ENCODE measurements at regions not wholly inside any gene's neighbourhood (a gene's known extent, or its start where the extent isn't known, plus 50 kb on each side); places are given as distances from the start of the nearest gene placed in this dataset.

GRCh38 chr5:23742701-23743100 is 235.3 kb downstream of the PRDM9 start:
- TF ChIP-seq CTCF (IDR thresholded peaks at IDR 0.05; ENCODE audit: low read depth, low read length, poor library complexity, severe bottlenecking), result no peak
- no peak for TF ChIP-seq EZH2phosphoT487 (IDR thresholded peaks at IDR 0.05; ENCODE audit: borderline replicate concordance, low read length)
- no peak overlapping the region for H3K4me2 ChIP-seq (ENCODE audit: low read length)
- H3K79me2 ChIP-seq (ENCODE audit: control insufficient read depth, low read length), result no peaks in the 10 kb centered on the region
- H3F3A ChIP-seq (ENCODE audit: control insufficient read depth, insufficient read depth), result no peaks in the 10 kb centered on the region
- H4K20me1 ChIP-seq (ENCODE audit: control insufficient read depth, insufficient read depth, low read depth, low read length), result no peaks in the 10 kb centered on the region
- H3K9me2 ChIP-seq (replicated peaks; ENCODE audit: control insufficient read depth, low read length), result no peaks in the 10 kb centered on the region
- H3K27ac ChIP-seq (ENCODE audit: low read depth, low read length), result no peak overlapping the region
- no peaks in the 10 kb centered on the region for H3K4me1 ChIP-seq (ENCODE audit: control insufficient read depth, low read length)
- no peaks in the 10 kb centered on the region for H3K27me3 ChIP-seq (ENCODE audit: control insufficient read depth, low read length)
- H3K4me3 ChIP-seq (ENCODE audit: low read length), result no peak overlapping the region
- no peaks in the 10 kb centered on the region for H3K9me3 ChIP-seq (ENCODE audit: control insufficient read depth, insufficient read depth, low read length)
- H3K36me3 ChIP-seq (ENCODE audit: control insufficient read depth, low read length), result no peaks in the 10 kb centered on the region

- Histone ChIP-seq H3K9me3 (ENCODE audit: control insufficient read depth, insufficient read depth, low read length) (no peaks in the 10 kb centered on the region), H3K4me1 (ENCODE audit: control insufficient read depth, low read length) (no peaks in the 10 kb centered on the region), H3K27ac (ENCODE audit: low read depth, low read length) (no peak overlapping the region), H3K4me3 (ENCODE audit: low read length) (no peak overlapping the region), H4K20me1 (ENCODE audit: control insufficient read depth, insufficient read depth, low read depth, low read length) (no peaks in the 10 kb centered on the region), H3K36me3 (ENCODE audit: control insufficient read depth, low read length) (no peaks in the 10 kb centered on the region), H3F3A (ENCODE audit: control insufficient read depth, insufficient read depth) (no peaks in the 10 kb centered on the region), H3K79me2 (ENCODE audit: control insufficient read depth, low read length) (no peaks in the 10 kb centered on the region), H3K9me2 (replicated peaks; ENCODE audit: control insufficient read depth, low read length) (no peaks in the 10 kb centered on the region), H3K27me3 (ENCODE audit: control insufficient read depth, low read length) (no peaks in the 10 kb centered on the region), H3K4me2 (ENCODE audit: low read length) (no peak overlapping the region)
- TF ChIP-seq CTCF (IDR thresholded peaks at IDR 0.05; ENCODE audit: low read depth, low read length, poor library complexity, severe bottlenecking), result no peak
- TF ChIP-seq EZH2phosphoT487 (IDR thresholded peaks at IDR 0.05; ENCODE audit: borderline replicate concordance, low read length), result no peak
Observed at GRCh38 chr5:23755906-23756305, 248.5 kb downstream of the PRDM9 start.

GRCh38 chr5:23756779-23757178 is 249.4 kb downstream of the PRDM9 start:
- TF ChIP-seq EZH2phosphoT487 (IDR thresholded peaks at IDR 0.05; ENCODE audit: borderline replicate concordance, low read length) (no peak), CTCF (IDR thresholded peaks at IDR 0.05; ENCODE audit: low read depth, low read length, poor library complexity, severe bottlenecking) (no peak)
- no peak overlapping the region for H3K4me2 ChIP-seq (ENCODE audit: low read length)
- no peak overlapping the region for H3K4me3 ChIP-seq (ENCODE audit: low read length)

GRCh38 chr5:23763170-23763569 is 255.8 kb downstream of the PRDM9 start:
- Histone ChIP-seq H3K4me3 (ENCODE audit: low read length) (no peak overlapping the region), H3K27ac (ENCODE audit: low read depth, low read length) (no peak overlapping the region), H3K9me2 (replicated peaks; ENCODE audit: control insufficient read depth, low read length) (no peaks in the 10 kb centered on the region), H3K9me3 (ENCODE audit: control insufficient read depth, insufficient read depth, low read length) (no peaks in the 10 kb centered on the region), H3K36me3 (ENCODE audit: control insufficient read depth, low read length) (no peaks in the 10 kb centered on the region), H3K27me3 (ENCODE audit: control insufficient read depth, low read length) (no peaks in the 10 kb centered on the region), H3K79me2 (ENCODE audit: control insufficient read depth, low read length) (no peaks in the 10 kb centered on the region), H3K4me1 (ENCODE audit: control insufficient read depth, low read length) (no peaks in the 10 kb centered on the region), H3K4me2 (ENCODE audit: low read length) (no peak overlapping the region), H4K20me1 (ENCODE audit: control insufficient read depth, insufficient read depth, low read depth, low read length) (no peaks in the 10 kb centered on the region), H3F3A (ENCODE audit: control insufficient read depth, insufficient read depth) (no peaks in the 10 kb centered on the region)
- TF ChIP-seq CTCF (IDR thresholded peaks at IDR 0.05; ENCODE audit: low read depth, low read length, poor library complexity, severe bottlenecking), result no peak
- TF ChIP-seq EZH2phosphoT487 (IDR thresholded peaks at IDR 0.05; ENCODE audit: borderline replicate concordance, low read length), result no peak

More at GRCh38 chr5:23756779-23757178, 249.4 kb downstream of the PRDM9 start:
- no peaks in the 10 kb centered on the region for H3K9me2 ChIP-seq (replicated peaks; ENCODE audit: control insufficient read depth, low read length)
- H3K27me3 ChIP-seq (ENCODE audit: control insufficient read depth, low read length), result no peaks in the 10 kb centered on the region
- H3K9me3 ChIP-seq (ENCODE audit: control insufficient read depth, insufficient read depth, low read length), result no peaks in the 10 kb centered on the region
- no peak overlapping the region for H3K27ac ChIP-seq (ENCODE audit: low read depth, low read length)
- H3K4me1 ChIP-seq (ENCODE audit: control insufficient read depth, low read length), result no peaks in the 10 kb centered on the region
- no peaks in the 10 kb centered on the region for H3F3A ChIP-seq (ENCODE audit: control insufficient read depth, insufficient read depth)
- no peaks in the 10 kb centered on the region for H3K36me3 ChIP-seq (ENCODE audit: control insufficient read depth, low read length)
- H3K79me2 ChIP-seq (ENCODE audit: control insufficient read depth, low read length), result no peaks in the 10 kb centered on the region
- no peaks in the 10 kb centered on the region for H4K20me1 ChIP-seq (ENCODE audit: control insufficient read depth, insufficient read depth, low read depth, low read length)
